WTC11 (cell line): ENCODE measurements at regions not wholly inside any gene's neighbourhood (a gene's known extent, or its start where the extent isn't known, plus 50 kb on each side); places are given as distances from the start of the nearest gene placed in this dataset.

Experiments used
- ATAC-seq: fragments of 200-7000 bp; cut with Tn5 transposase; 2 replicates; pipeline ENCODE4 v1.10.0; 2021; ENCODE audit warnings: mild to moderate bottlenecking, moderate library complexity
- CTCF ChIA-PET: fragments of 300-600 bp; sonication (Branson Sonifier 250); formaldehyde crosslinking; loops from one replicate; lab custom pipeline; 2021; ENCODE audit warnings: antibody characterized with exemption; lab: Charles Lee
- POLR2A ChIA-PET: fragments of 350-600 bp; sonication (Branson Sonifier 250); formaldehyde crosslinking; loops from one replicate; lab custom pipeline; 2021; ENCODE audit warnings: antibody characterized with exemption; lab: Charles Lee
- DNase-seq: peaks from one replicate; pipeline ENCODE4 v3.0.0; 2021; ENCODE audit warnings: low spot score
- H3K27ac Mint-ChIP-seq: 2 replicates; pipeline ENCODE4 v1.8.0; 2021; ENCODE audit warnings: mixed read lengths
- H3K27me3 Mint-ChIP-seq: 2 replicates; pipeline ENCODE4 v1.8.0; 2021; ENCODE audit warnings: low read depth, mild to moderate bottlenecking, moderate library complexity, mixed read lengths
- H3K36me3 Mint-ChIP-seq: 2 replicates; pipeline ENCODE4 v1.8.0; 2021; ENCODE audit warnings: mixed read lengths
- H3K4me1 Mint-ChIP-seq: 2 replicates; pipeline ENCODE4 v1.8.0; 2022; ENCODE audit warnings: mixed read lengths
- H3K4me3 Mint-ChIP-seq: 2 replicates; pipeline ENCODE4 v1.8.0; 2021; ENCODE audit warnings: mild to moderate bottlenecking, moderate library complexity, mixed read lengths
- H3K9me3 Mint-ChIP-seq: 2 replicates; pipeline ENCODE4 v1.8.0; 2021; ENCODE audit warnings: mixed read lengths
- AFF4 ChIP-seq: sonication (generic); formaldehyde crosslinking; IDR thresholded peaks from 2 replicates; pipeline ENCODE4 v1.8.1; 2023; ENCODE audit warnings: mild to moderate bottlenecking, missing genetic modification reagents, borderline replicate concordance
- E2F5 ChIP-seq: sonication (generic); formaldehyde crosslinking; IDR thresholded peaks from 2 replicates; pipeline ENCODE4 v1.8.1; 2022; ENCODE audit warnings: mild to moderate bottlenecking, moderate library complexity, missing genetic modification reagents
- ELF4 ChIP-seq: sonication (generic); formaldehyde crosslinking; IDR thresholded peaks from 2 replicates; pipeline ENCODE4 v1.8.1; 2022; ENCODE audit warnings: low read depth, mild to moderate bottlenecking, moderate library complexity, missing genetic modification reagents
- ERG ChIP-seq: fragments of 250-450 bp; sonication (Bioruptor Pico); IDR thresholded peaks from 2 replicates; pipeline ENCODE4 v1.8.0; 2021; ENCODE audit warnings: mild to moderate bottlenecking
- ESRRA ChIP-seq: sonication (generic); formaldehyde crosslinking; IDR thresholded peaks from 2 replicates; pipeline ENCODE4 v1.8.1; 2022; ENCODE audit warnings: mild to moderate bottlenecking, missing genetic modification reagents, borderline replicate concordance
- HMGXB4 ChIP-seq: sonication (generic); formaldehyde crosslinking; IDR thresholded peaks from 2 replicates; pipeline ENCODE4 v1.8.1; 2023; ENCODE audit warnings: mild to moderate bottlenecking, moderate library complexity, missing genetic modification reagents
- MLX ChIP-seq: sonication (generic); formaldehyde crosslinking; IDR thresholded peaks from 2 replicates; pipeline ENCODE4 v1.8.1; 2023; ENCODE audit warnings: mild to moderate bottlenecking, missing genetic modification reagents, moderate library complexity
- NFATC4 ChIP-seq: fragments of 250-450 bp; sonication (Bioruptor Pico); IDR thresholded peaks from 2 replicates; pipeline ENCODE4 v1.9.0; 2021; ENCODE audit warnings: mild to moderate bottlenecking
- USF1 ChIP-seq: sonication (generic); formaldehyde crosslinking; IDR thresholded peaks from 2 replicates; pipeline ENCODE4 v1.8.0; 2022; ENCODE audit warnings: mild to moderate bottlenecking, missing genetic modification reagents
- USF2 ChIP-seq: sonication (generic); formaldehyde crosslinking; IDR thresholded peaks from 2 replicates; pipeline ENCODE4 v1.8.1; 2023; ENCODE audit warnings: mild to moderate bottlenecking, missing genetic modification reagents, moderate library complexity
- ZMAT4 ChIP-seq: fragments of 250-450 bp; sonication (Bioruptor Pico); IDR thresholded peaks from 2 replicates; pipeline ENCODE4 v1.9.0; 2021; ENCODE audit warnings: mild to moderate bottlenecking
- ZNF219 ChIP-seq: sonication (generic); formaldehyde crosslinking; IDR thresholded peaks from 2 replicates; pipeline ENCODE4 v1.8.0; 2023; ENCODE audit warnings: missing genetic modification reagents, mild to moderate bottlenecking, borderline replicate concordance
- ZNF263 ChIP-seq: sonication (generic); formaldehyde crosslinking; IDR thresholded peaks from 2 replicates; pipeline ENCODE4 v1.8.1; 2022; ENCODE audit warnings: low read depth, mild to moderate bottlenecking, moderate library complexity, missing genetic modification reagents
- ZSCAN18 ChIP-seq: fragments of 250-450 bp; sonication (Bioruptor Pico); IDR thresholded peaks from 2 replicates; pipeline ENCODE4 v2.1.2; 2022; ENCODE audit warnings: mild to moderate bottlenecking, moderate library complexity

- Mint-ChIP-seq H3K36me3 (no peaks in the 10 kb centered on the region), H3K4me1 (no peaks in the 10 kb centered on the region)
Observed at GRCh38 chr3:59451800-59452746, 402.2 kb upstream of the CFAP20DC start.

More at GRCh38 chr3:59451800-59452746, 402.2 kb upstream of the CFAP20DC start:
- TF ChIP-seq ERG (CRISPR knock-in tag) = no peak
- TF ChIP-seq ZMAT4 (CRISPR knock-in tag) = no peak
- no peak for TF ChIP-seq USF2 (CRISPR knock-in tag)
- no peak for TF ChIP-seq E2F5 (CRISPR knock-in tag)
- TF ChIP-seq ESRRA (CRISPR knock-in tag) = no peak
- no peak for TF ChIP-seq USF1 (CRISPR knock-in tag)
- TF ChIP-seq MLX (CRISPR knock-in tag) = no peak
- TF ChIP-seq HMGXB4 (CRISPR knock-in tag) = no peak
- no peak for TF ChIP-seq ZNF263
- TF ChIP-seq ELF4 (CRISPR knock-in tag) = no peak
- no peak for TF ChIP-seq ZSCAN18 (CRISPR knock-in tag)
- TF ChIP-seq ZNF219 (CRISPR knock-in tag) = no peak
- TF ChIP-seq NFATC4 (CRISPR knock-in tag) = no peak
- TF ChIP-seq AFF4 (CRISPR knock-in tag) = no peak
- H3K9me3 Mint-ChIP-seq = no peaks in the 10 kb centered on the region
- no peak overlapping the region for H3K27ac Mint-ChIP-seq
- H3K4me3 Mint-ChIP-seq = no peak overlapping the region
- ATAC-seq (no peak), DNase-seq (no peak)
- peaks cover 24% of the 10 kb centered on the region for H3K27me3 Mint-ChIP-seq
- POLR2A ChIA-PET = no interaction called here
- CTCF ChIA-PET = no interaction called here
